HG03520 (cell line): ENCODE measurements at regions not wholly inside any gene's neighbourhood (a gene's known extent, or its start where the extent isn't known, plus 50 kb on each side); places are given as distances from the start of the nearest gene placed in this dataset.

Experiments
- ATAC-seq: cut with Tn5 transposase; IDR thresholded peaks from one replicate; pipeline ENCODE4 v1.9.1; 2021; ENCODE audit warnings: mild to moderate bottlenecking, moderate library complexity; ENCODE audit not compliant: unreplicated experiment

GRCh38 chr5:112653638-112654205 is 84.0 kb upstream of the APC start:
- no peak for ATAC-seq

- ATAC-seq: no peak
Observed at GRCh38 chr5:112655513-112655912, 82.2 kb upstream of the APC start.

- no peak for ATAC-seq
Observed at GRCh38 chr5:112656451-112656850, 81.2 kb upstream of the APC start.

GRCh38 chr5:112657804-112658203 is 79.9 kb upstream of the APC start:
- no peak for ATAC-seq

- ATAC-seq: no peak
Observed at GRCh38 chr5:112660359-112660758, 77.3 kb upstream of the APC start.

GRCh38 chr5:112663146-112663545 is 74.5 kb upstream of the APC start:
- no peak for ATAC-seq

- ATAC-seq: no peak
Observed at GRCh38 chr5:112668016-112668415, 69.7 kb upstream of the APC start.

GRCh38 chr5:112668911-112669310 is 68.8 kb upstream of the APC start:
- no peak for ATAC-seq

- ATAC-seq: no peak
Observed at GRCh38 chr5:112669328-112669963, 68.2 kb upstream of the APC start.

- ATAC-seq: no peak
Observed at GRCh38 chr5:112671687-112672086, 66.0 kb upstream of the APC start.

- ATAC-seq: peak; percentile 42
Observed at GRCh38 chr5:112681481-112681908, 56.2 kb upstream of the APC start.

- no peak for ATAC-seq
Observed at GRCh38 chr5:112682621-112683061, 55.0 kb upstream of the APC start.

- no peak for ATAC-seq
Observed at GRCh38 chr5:112684121-112684520, 53.6 kb upstream of the APC start.

GRCh38 chr5:112684737-112685136 is 52.9 kb upstream of the APC start:
- ATAC-seq: no peak

GRCh38 chr5:112685386-112685785 is 52.3 kb upstream of the APC start:
- ATAC-seq: no peak

GRCh38 chr5:112685931-112686330 is 51.8 kb upstream of the APC start:
- ATAC-seq: no peak

- ATAC-seq: no peak
Observed at GRCh38 chr5:112686675-112687074, 51.0 kb upstream of the APC start.

- no peak for ATAC-seq
Observed at GRCh38 chr5:112687306-112687705, 50.4 kb upstream of the APC start.
